ENCODE measurements at regions not wholly inside any gene's neighbourhood (a gene's known extent, or its start where the extent isn't known, plus 50 kb on each side); places are given as distances from the start of the nearest gene placed in this dataset.

GRCh38 chr10:10096296-10096695 is 921.4 kb upstream of the CELF2 start:
- Histone ChIP-seq H3K79me2 (ENCODE audit: control insufficient read depth, insufficient read depth, low read length) (no peaks in the 10 kb centered on the region), H4K20me1 (replicated peaks; ENCODE audit: control insufficient read depth, extremely low read depth, insufficient read depth, low read length) (no peaks in the 10 kb centered on the region), H3K27me3 (ENCODE audit: control insufficient read depth in 2 of 2, insufficient read depth in 2 of 2, low read length in 2 of 2) (no peaks in the 10 kb centered on the region), H3K9ac (replicated peaks; ENCODE audit: extremely low read depth, insufficient read depth, low read length) (no peak overlapping the region), H3K4me2 (ENCODE audit: insufficient read depth, low read length) (no peak overlapping the region), H3K4me3 (replicated peaks in 1 of 3; ENCODE audit: insufficient read depth in 1 of 3, low read depth in 1 of 3, low read length in 3 of 3) (no peak overlapping the region), H3K9me1 (replicated peaks; ENCODE audit: control insufficient read depth, extremely low read depth, insufficient read depth, low read length) (no peaks in the 10 kb centered on the region), H3K27ac (ENCODE audit: insufficient read depth, low read depth, low read length) (no peak overlapping the region), H3K9me3 (replicated peaks; ENCODE audit: control insufficient read depth, insufficient read depth, low read length) (no peaks in the 10 kb centered on the region), H3K36me3 (ENCODE audit: control insufficient read depth in 2 of 2, extremely low read depth in 1 of 2, insufficient read depth in 2 of 2, low read length in 2 of 2) (no peaks in the 10 kb centered on the region), H2AFZ (ENCODE audit: low read depth, low read length) (no peak overlapping the region), H3K4me1 (ENCODE audit: control insufficient read depth, extremely low read depth, insufficient read depth, low read length) (no peaks in the 10 kb centered on the region)
- dilution Hi-C loops (cut with MboI; ENCODE audit: extremely low pct_ligation_motif_present, low sequenced_read_pairs) = no loop called here
- intact Hi-C loops (cut with micrococcal nuclease) = no loop called here
- no TSS peak for BruUV-seq (replicated peaks)
- DNase-seq (ENCODE audit: low read depth, low spot score) = no peak
- TF ChIP-seq EZH2 (IDR thresholded peaks at IDR 0.05; ENCODE audit: borderline replicate concordance, low read depth, low read length, severe bottlenecking) (no peak), POLR2AphosphoS5 (IDR thresholded peaks at IDR 0.05; ENCODE audit: insufficient read depth, low read depth, low read length) (no peak), CTCF (IDR thresholded peaks at IDR 0.05; ENCODE audit: extremely low read depth in 1 of 2, insufficient read depth in 1 of 2, low read depth in 1 of 2, low read length in 2 of 2) (no peak), JUN (IDR thresholded peaks at IDR 0.05; ENCODE audit: borderline replicate concordance, insufficient read depth, insufficient read length, low read depth) (no peak), FOS (IDR thresholded peaks at IDR 0.05; ENCODE audit: borderline replicate concordance, insufficient read depth, low read length) (no peak), MAX (IDR thresholded peaks at IDR 0.05; ENCODE audit: insufficient read depth, insufficient read length) (no peak), MYC (IDR thresholded peaks at IDR 0.05; ENCODE audit: low read depth, low read length) (no peak), GATA2 (IDR thresholded peaks at IDR 0.05; ENCODE audit: insufficient read depth, insufficient read length, low read depth, low read length) (no peak), POLR2A (IDR thresholded peaks at IDR 0.05; ENCODE audit: low read depth, low read length) (no peak)
- ChIA-PET POLR2A (no interaction called here), CTCF (no interaction called here)
- no peak for FAIRE-seq

Measured in endothelial cell of umbilical vein (primary cell).